Activated B cell treated with CpG ODN at 0.5 μM for 24 hours (primary cell): ENCODE measurements at regions not wholly inside any gene's neighbourhood (a gene's known extent, or its start where the extent isn't known, plus 50 kb on each side); places are given as distances from the start of the nearest gene placed in this dataset.
"Not testable (repeated sequence)": the region's sequence is repeated elsewhere in the genome, so short reads cannot be mapped to it uniquely, and the experiment has no call there.

ENCODE experiments used
- ATAC-seq: fragments of 200-7000 bp; cut with Tn5 transposase; one replicate; pipeline ENCODE4 v1.10.0; 2021; ENCODE audit warnings: low read depth, mild to moderate bottlenecking, moderate library complexity
- CTCF ChIA-PET: fragments of 350-600 bp; sonication (Branson Sonifier 250); formaldehyde crosslinking; loops from one replicate; lab custom pipeline; 2021; ENCODE audit warnings: antibody characterized with exemption; lab: Charles Lee
- POLR2A ChIA-PET: fragments of 350-600 bp; sonication (Branson Sonifier 250); formaldehyde crosslinking; loops from one replicate; lab custom pipeline; 2021; ENCODE audit warnings: antibody characterized with exemption; lab: Charles Lee
- DNase-seq: peaks from one replicate; pipeline ENCODE4 v3.0.0; 2022
- H3K27ac Mint-ChIP-seq: one replicate; pipeline ENCODE4 v1.8.0; 2020; ENCODE audit warnings: mixed read lengths
- H3K27me3 Mint-ChIP-seq: one replicate; pipeline ENCODE4 v1.8.0; 2021; ENCODE audit warnings: mixed read lengths
- H3K36me3 Mint-ChIP-seq: one replicate; pipeline ENCODE4 v1.8.0; 2021; ENCODE audit warnings: low read depth, mixed read lengths
- H3K4me1 Mint-ChIP-seq: one replicate; pipeline ENCODE4 v1.8.0; 2021; ENCODE audit warnings: mixed read lengths
- H3K4me3 Mint-ChIP-seq: one replicate; pipeline ENCODE4 v1.8.0; 2020; ENCODE audit warnings: mild to moderate bottlenecking, mixed read lengths
- H3K9me3 Mint-ChIP-seq: one replicate; pipeline ENCODE4 v1.8.0; 2020; ENCODE audit warnings: mixed read lengths
- CTCF ChIP-seq: fragments of 200-600 bp; IDR thresholded peaks from one replicate; pipeline ENCODE4 v1.8.0; 2022; ENCODE audit warnings: antibody characterized with exemption, mild to moderate bottlenecking
- intact Hi-C: fragments of 100-400 bp; cut with micrococcal nuclease; formaldehyde crosslinking; loops from one replicate; pipeline ENCODE4 v1.15.1; 2024

- POLR2A ChIA-PET = no interaction called here
- intact Hi-C loops = no loop called here
- no peaks in the 10 kb centered on the region for H3K36me3 Mint-ChIP-seq
- H3K9me3 Mint-ChIP-seq = peaks cover 2% of the 10 kb centered on the region
- TF ChIP-seq CTCF = no peak
- DNase-seq (no peak), ATAC-seq (no peak)
- no peaks in the 10 kb centered on the region for H3K27me3 Mint-ChIP-seq
- H3K4me3 Mint-ChIP-seq = no peak overlapping the region
- H3K4me1 Mint-ChIP-seq = no peaks in the 10 kb centered on the region
- H3K27ac Mint-ChIP-seq = no peak overlapping the region
- CTCF ChIA-PET = no interaction called here
These were observed 753.6 kb downstream of the CENPC start for GRCh38 chr4:66791686-66792085.

- ATAC-seq (no peak), DNase-seq (no peak)
- Mint-ChIP-seq H3K4me3 (no peak overlapping the region), H3K27me3 (no peaks in the 10 kb centered on the region), H3K9me3 (no peaks in the 10 kb centered on the region), H3K36me3 (no peaks in the 10 kb centered on the region), H3K27ac (no peak overlapping the region), H3K4me1 (no peaks in the 10 kb centered on the region)
- POLR2A ChIA-PET = no interaction called here
- intact Hi-C loops = no loop called here
- CTCF ChIA-PET = no interaction called here
- TF ChIP-seq CTCF = no peak
These were observed 759.8 kb downstream of the CENPC start for GRCh38 chr4:66785479-66785878.

- ATAC-seq, intact Hi-C loops, H3K27me3 Mint-ChIP-seq, POLR2A ChIA-PET, H3K4me3 Mint-ChIP-seq, H3K9me3 Mint-ChIP-seq, H3K27ac Mint-ChIP-seq, CTCF ChIA-PET, H3K4me1 Mint-ChIP-seq, H3K36me3 Mint-ChIP-seq, DNase-seq: not testable (repeated sequence)
These were observed 762.6 kb downstream of the CENPC start for GRCh38 chr4:66782751-66783150.

- no peak for ATAC-seq
- ChIA-PET CTCF (no interaction called here), POLR2A (no interaction called here)
- Mint-ChIP-seq H3K27me3 (no peaks in the 10 kb centered on the region), H3K4me3 (no peak overlapping the region), H3K9me3 (peaks cover 4% of the 10 kb centered on the region), H3K27ac (no peak overlapping the region), H3K4me1 (no peaks in the 10 kb centered on the region), H3K36me3 (no peaks in the 10 kb centered on the region)
- TF ChIP-seq CTCF = no peak
- no peak for DNase-seq
- intact Hi-C loops = no loop called here
These were observed 768.2 kb downstream of the CENPC start for GRCh38 chr4:66777097-66777496.

GRCh38 chr4:66769441-66769840, 775.9 kb downstream of the CENPC start:
- Mint-ChIP-seq H3K9me3 (peaks cover 9% of the 10 kb centered on the region), H3K27ac (no peak overlapping the region)

More at GRCh38 chr4:66769441-66769840, 775.9 kb downstream of the CENPC start:
- TF ChIP-seq CTCF = no peak
- ATAC-seq (no peak), DNase-seq (no peak)
- intact Hi-C loops = no loop called here
- POLR2A ChIA-PET = no interaction called here
- CTCF ChIA-PET = no interaction called here
- Mint-ChIP-seq H3K4me3 (no peak overlapping the region), H3K4me1 (no peaks in the 10 kb centered on the region), H3K36me3 (no peaks in the 10 kb centered on the region), H3K27me3 (no peaks in the 10 kb centered on the region)
